IMR-90 (cell line): ENCODE measurements at regions not wholly inside any gene's neighbourhood (a gene's known extent, or its start where the extent isn't known, plus 50 kb on each side); places are given as distances from the start of the nearest gene placed in this dataset.

ENCODE experiments used
- BHLHE40 ChIP-seq: fragments of 150-350 bp; IDR thresholded peaks from 2 replicates; pipeline ENCODE4 v1.6.1; 2016; ENCODE audit warnings: mild to moderate bottlenecking, low read depth, low read length
- CEBPB ChIP-seq: IDR thresholded peaks from 2 replicates; pipeline ENCODE4 v1.6.1; 2012; ENCODE audit warnings: low read depth, low read length, improper control_type of control experiment
- CTCF ChIP-seq: conservative IDR thresholded peaks from 2 replicates; pipeline ENCODE4 v1.5.1; 2012; ENCODE audit warnings: mild to moderate bottlenecking, low read depth, low read length, improper control_type of control experiment
- ELK1 ChIP-seq: fragments of 150-350 bp; IDR thresholded peaks from 2 replicates; pipeline ENCODE4 v1.6.1; 2016; ENCODE audit warnings: low read depth, mild to moderate bottlenecking, low read length, moderate library complexity, borderline replicate concordance
- FOS ChIP-seq: fragments of 150-350 bp; IDR thresholded peaks from 2 replicates; pipeline ENCODE4 v1.6.1; 2016; ENCODE audit warnings: low read depth, low read length
- MAFK ChIP-seq: IDR thresholded peaks from 2 replicates; pipeline ENCODE4 v1.6.1; 2012; ENCODE audit warnings: low read depth, low read length, improper control_type of control experiment
- POLR2A ChIP-seq: IDR thresholded peaks from 2 replicates; pipeline ENCODE4 v1.6.1; 2012; ENCODE audit warnings: mild to moderate bottlenecking, low read depth, low read length
- RAD21 ChIP-seq: IDR thresholded peaks from 2 replicates; pipeline ENCODE4 v1.6.1; 2012; ENCODE audit warnings: low read length, improper control_type of control experiment

GRCh38 chr15:96242761-96243160, 87.7 kb upstream of the NR2F2 start:
- TF ChIP-seq CTCF, result no peak
- TF ChIP-seq CEBPB, result no peak
- TF ChIP-seq RAD21, result no peak
- TF ChIP-seq POLR2A, result no peak
- TF ChIP-seq FOS, result no peak
- peak; percentile 90 for TF ChIP-seq MAFK
- TF ChIP-seq BHLHE40, result no peak
- TF ChIP-seq ELK1, result no peak
